ENCODE measurements at regions not wholly inside any gene's neighbourhood (a gene's known extent, or its start where the extent isn't known, plus 50 kb on each side); places are given as distances from the start of the nearest gene placed in this dataset.

GRCh38 chr12:68392376-68392775 lies 60.2 kb upstream of the MDM1 start:
- Histone ChIP-seq H3K27ac (ENCODE audit: low read depth, low read length) (no peak overlapping the region), H3K27me3 (ENCODE audit: insufficient read depth, low read length) (no peaks in the 10 kb centered on the region), H4K20me1 (ENCODE audit: insufficient read depth) (no peaks in the 10 kb centered on the region), H3K9me2 (ENCODE audit: insufficient read depth) (no peaks in the 10 kb centered on the region), H3K4me2 (ENCODE audit: low read length) (no peak overlapping the region), H3K4me3 (replicated peaks in 1 of 2; ENCODE audit: low read depth in 1 of 2, low read length in 2 of 2) (no peak overlapping the region), H3K4me1 (ENCODE audit: control insufficient read depth in 1 of 2, insufficient read depth in 2 of 2, low read length in 2 of 2) (no peaks in the 10 kb centered on the region), H3K79me2 (ENCODE audit: insufficient read depth, low read length) (no peaks in the 10 kb centered on the region), H3K9ac (ENCODE audit: low read length) (no peak overlapping the region), H3K9me3 (ENCODE audit: control insufficient read depth in 1 of 2, insufficient read depth in 1 of 2, low read depth in 1 of 2, low read length in 2 of 2) (no peaks in the 10 kb centered on the region), H2AFZ (ENCODE audit: low read depth, low read length, poor library complexity, severe bottlenecking) (no peak overlapping the region), H3K36me3 (ENCODE audit: control insufficient read depth in 1 of 2, insufficient read depth in 2 of 2, low read length in 2 of 2) (no peaks in the 10 kb centered on the region)
- intact Hi-C loops (cut with micrococcal nuclease), result no loop called here
- POLR2A ChIA-PET, result no interaction called here
- TF ChIP-seq EGR1 (IDR thresholded peaks at IDR 0.05; ENCODE audit: low read depth), result no peak
- no peak for TF ChIP-seq ZNF274 (IDR thresholded peaks at IDR 0.05; ENCODE audit: low read depth, low read length)
- TF ChIP-seq, protein P1, sequence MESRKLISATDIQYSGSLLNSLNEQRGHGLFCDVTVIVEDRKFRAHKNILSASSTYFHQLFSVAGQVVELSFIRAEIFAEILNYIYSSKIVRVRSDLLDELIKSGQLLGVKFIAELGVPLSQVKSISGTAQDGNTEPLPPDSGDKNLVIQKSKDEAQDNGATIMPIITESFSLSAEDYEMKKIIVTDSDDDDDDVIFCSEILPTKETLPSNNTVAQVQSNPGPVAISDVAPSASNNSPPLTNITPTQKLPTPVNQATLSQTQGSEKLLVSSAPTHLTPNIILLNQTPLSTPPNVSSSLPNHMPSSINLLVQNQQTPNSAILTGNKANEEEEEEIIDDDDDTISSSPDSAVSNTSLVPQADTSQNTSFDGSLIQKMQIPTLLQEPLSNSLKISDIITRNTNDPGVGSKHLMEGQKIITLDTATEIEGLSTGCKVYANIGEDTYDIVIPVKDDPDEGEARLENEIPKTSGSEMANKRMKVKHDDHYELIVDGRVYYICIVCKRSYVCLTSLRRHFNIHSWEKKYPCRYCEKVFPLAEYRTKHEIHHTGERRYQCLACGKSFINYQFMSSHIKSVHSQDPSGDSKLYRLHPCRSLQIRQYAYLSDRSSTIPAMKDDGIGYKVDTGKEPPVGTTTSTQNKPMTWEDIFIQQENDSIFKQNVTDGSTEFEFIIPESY (IDR thresholded peaks at IDR 0.05; ENCODE audit: extremely low read depth, insufficient replicate concordance, low read length), result no peak
- TF ChIP-seq CEBPB (IDR thresholded peaks at IDR 0.05; ENCODE audit: low read depth), result no peak
- no peak for TF ChIP-seq POLR2A (IDR thresholded peaks at IDR 0.05; ENCODE audit: borderline replicate concordance, extremely low read depth, insufficient read depth, insufficient read length)
- no peak for TF ChIP-seq SRF (IDR thresholded peaks at IDR 0.05; ENCODE audit: low read depth)
- TF ChIP-seq EZH2phosphoT487 (IDR thresholded peaks at IDR 0.05; ENCODE audit: borderline replicate concordance), result no peak
- TF ChIP-seq EZH2 (IDR thresholded peaks at IDR 0.05), result no peak
- TF ChIP-seq, protein P2, sequence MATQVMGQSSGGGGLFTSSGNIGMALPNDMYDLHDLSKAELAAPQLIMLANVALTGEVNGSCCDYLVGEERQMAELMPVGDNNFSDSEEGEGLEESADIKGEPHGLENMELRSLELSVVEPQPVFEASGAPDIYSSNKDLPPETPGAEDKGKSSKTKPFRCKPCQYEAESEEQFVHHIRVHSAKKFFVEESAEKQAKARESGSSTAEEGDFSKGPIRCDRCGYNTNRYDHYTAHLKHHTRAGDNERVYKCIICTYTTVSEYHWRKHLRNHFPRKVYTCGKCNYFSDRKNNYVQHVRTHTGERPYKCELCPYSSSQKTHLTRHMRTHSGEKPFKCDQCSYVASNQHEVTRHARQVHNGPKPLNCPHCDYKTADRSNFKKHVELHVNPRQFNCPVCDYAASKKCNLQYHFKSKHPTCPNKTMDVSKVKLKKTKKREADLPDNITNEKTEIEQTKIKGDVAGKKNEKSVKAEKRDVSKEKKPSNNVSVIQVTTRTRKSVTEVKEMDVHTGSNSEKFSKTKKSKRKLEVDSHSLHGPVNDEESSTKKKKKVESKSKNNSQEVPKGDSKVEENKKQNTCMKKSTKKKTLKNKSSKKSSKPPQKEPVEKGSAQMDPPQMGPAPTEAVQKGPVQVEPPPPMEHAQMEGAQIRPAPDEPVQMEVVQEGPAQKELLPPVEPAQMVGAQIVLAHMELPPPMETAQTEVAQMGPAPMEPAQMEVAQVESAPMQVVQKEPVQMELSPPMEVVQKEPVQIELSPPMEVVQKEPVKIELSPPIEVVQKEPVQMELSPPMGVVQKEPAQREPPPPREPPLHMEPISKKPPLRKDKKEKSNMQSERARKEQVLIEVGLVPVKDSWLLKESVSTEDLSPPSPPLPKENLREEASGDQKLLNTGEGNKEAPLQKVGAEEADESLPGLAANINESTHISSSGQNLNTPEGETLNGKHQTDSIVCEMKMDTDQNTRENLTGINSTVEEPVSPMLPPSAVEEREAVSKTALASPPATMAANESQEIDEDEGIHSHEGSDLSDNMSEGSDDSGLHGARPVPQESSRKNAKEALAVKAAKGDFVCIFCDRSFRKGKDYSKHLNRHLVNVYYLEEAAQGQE (IDR thresholded peaks at IDR 0.05; ENCODE audit: low read depth), result no peak
- TF ChIP-seq FOSL1 (IDR thresholded peaks at IDR 0.05; ENCODE audit: low read depth), result no peak
- no peak for TF ChIP-seq RAD21 (IDR thresholded peaks at IDR 0.05; ENCODE audit: low read depth)
- TF ChIP-seq, protein P3, sequence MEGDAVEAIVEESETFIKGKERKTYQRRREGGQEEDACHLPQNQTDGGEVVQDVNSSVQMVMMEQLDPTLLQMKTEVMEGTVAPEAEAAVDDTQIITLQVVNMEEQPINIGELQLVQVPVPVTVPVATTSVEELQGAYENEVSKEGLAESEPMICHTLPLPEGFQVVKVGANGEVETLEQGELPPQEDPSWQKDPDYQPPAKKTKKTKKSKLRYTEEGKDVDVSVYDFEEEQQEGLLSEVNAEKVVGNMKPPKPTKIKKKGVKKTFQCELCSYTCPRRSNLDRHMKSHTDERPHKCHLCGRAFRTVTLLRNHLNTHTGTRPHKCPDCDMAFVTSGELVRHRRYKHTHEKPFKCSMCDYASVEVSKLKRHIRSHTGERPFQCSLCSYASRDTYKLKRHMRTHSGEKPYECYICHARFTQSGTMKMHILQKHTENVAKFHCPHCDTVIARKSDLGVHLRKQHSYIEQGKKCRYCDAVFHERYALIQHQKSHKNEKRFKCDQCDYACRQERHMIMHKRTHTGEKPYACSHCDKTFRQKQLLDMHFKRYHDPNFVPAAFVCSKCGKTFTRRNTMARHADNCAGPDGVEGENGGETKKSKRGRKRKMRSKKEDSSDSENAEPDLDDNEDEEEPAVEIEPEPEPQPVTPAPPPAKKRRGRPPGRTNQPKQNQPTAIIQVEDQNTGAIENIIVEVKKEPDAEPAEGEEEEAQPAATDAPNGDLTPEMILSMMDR (IDR thresholded peaks at IDR 0.05 in 2 of 3, conservative IDR thresholded peaks at IDR 0.05 in 1 of 3; ENCODE audit: borderline replicate concordance in 1 of 3, insufficient read depth in 1 of 3, low read depth in 2 of 3, low read length in 2 of 3), result no peak
- no peak for TF ChIP-seq JUND (IDR thresholded peaks at IDR 0.05)
- TF ChIP-seq SIN3A (IDR thresholded peaks at IDR 0.05; ENCODE audit: low read depth), result no peak
- TF ChIP-seq YY1 (IDR thresholded peaks at IDR 0.05; ENCODE audit: extremely low read depth, insufficient replicate concordance, low read depth, low read length), result no peak
- TF ChIP-seq ELF1 (IDR thresholded peaks at IDR 0.05; ENCODE audit: borderline replicate concordance, low read depth), result no peak
- TF ChIP-seq POLR2AphosphoS5 (IDR thresholded peaks at IDR 0.05; ENCODE audit: low read depth, low read length), result no peak
- RAD21 ChIA-PET (ENCODE audit: low non-redundant PET in 1 of 2, low total read pairs in 2 of 2, uncharacterized antibody in 2 of 2, unreplicated experiment in 2 of 2), result no interaction called here
- no TSS peak for BruUV-seq (replicated peaks)
- CTCF ChIA-PET, result interaction anchor here (1.4 kb wide), 1 partner anchor 10 kb away, joined by 3 read pairs; no protein-coding TSS in a partner anchor
- ATAC-seq (no peak), DNase-seq (ENCODE audit: low read depth, low spot score) (no peak)
